ENCODE measurements at regions not wholly inside any gene's neighbourhood (a gene's known extent, or its start where the extent isn't known, plus 50 kb on each side); places are given as distances from the start of the nearest gene placed in this dataset.
A peak's percentile ranks its signal among the peaks of the same experiment; 100 is the strongest.

GRCh38 chr11:109526061-109526460 lies 104.1 kb downstream of the C11orf87 start:
- Histone ChIP-seq H3K4me3 (no peak overlapping the region), H3K27ac (no peak overlapping the region), H3K36me3 (no peaks in the 10 kb centered on the region), H3K27me3 (no peaks in the 10 kb centered on the region), H3K9me3 (ENCODE audit: low read depth) (no peaks in the 10 kb centered on the region), H3K4me1 (ENCODE audit: low read depth) (no peaks in the 10 kb centered on the region)
- TF ChIP-seq CTCF (IDR thresholded peaks at IDR 0.05; ENCODE audit: low read depth, low read length) = no peak
- no peak for DNase-seq (ENCODE audit: low read depth in 1 of 2, low spot score in 1 of 2)

GRCh38 chr11:109526931-109527330 lies 104.9 kb downstream of the C11orf87 start:
- Histone ChIP-seq H3K27ac (no peak overlapping the region), H3K36me3 (no peaks in the 10 kb centered on the region), H3K9me3 (ENCODE audit: low read depth) (no peaks in the 10 kb centered on the region), H3K4me1 (ENCODE audit: low read depth) (no peaks in the 10 kb centered on the region), H3K4me3 (no peak overlapping the region), H3K27me3 (no peaks in the 10 kb centered on the region)
- no peak for DNase-seq (ENCODE audit: low read depth in 1 of 2, low spot score in 1 of 2)
- no peak for TF ChIP-seq CTCF (IDR thresholded peaks at IDR 0.05; ENCODE audit: low read depth, low read length)

GRCh38 chr11:109527496-109527895 lies 105.5 kb downstream of the C11orf87 start:
- H3K27me3 ChIP-seq = no peaks in the 10 kb centered on the region
- no peaks in the 10 kb centered on the region for H3K9me3 ChIP-seq (ENCODE audit: low read depth)
- no peak for DNase-seq (ENCODE audit: low read depth in 1 of 2, low spot score in 1 of 2)
- H3K36me3 ChIP-seq = no peaks in the 10 kb centered on the region
- H3K4me3 ChIP-seq = no peak overlapping the region
- H3K27ac ChIP-seq = no peak overlapping the region
- H3K4me1 ChIP-seq (ENCODE audit: low read depth) = no peaks in the 10 kb centered on the region
- no peak for TF ChIP-seq CTCF (IDR thresholded peaks at IDR 0.05; ENCODE audit: low read depth, low read length)

- no peak for TF ChIP-seq CTCF (IDR thresholded peaks at IDR 0.05; ENCODE audit: low read depth, low read length)
- no peaks in the 10 kb centered on the region for H3K27me3 ChIP-seq
- no peak overlapping the region for H3K27ac ChIP-seq
- H3K4me1 ChIP-seq (ENCODE audit: low read depth) = no peaks in the 10 kb centered on the region
- DNase-seq (ENCODE audit: low read depth in 1 of 2, low spot score in 1 of 2) = peak in 1 of 2 donors; percentile 83
- H3K36me3 ChIP-seq = no peaks in the 10 kb centered on the region
- no peaks in the 10 kb centered on the region for H3K9me3 ChIP-seq (ENCODE audit: low read depth)
- no peak overlapping the region for H3K4me3 ChIP-seq
These were observed 125.5 kb downstream of the C11orf87 start for GRCh38 chr11:109547356-109548027.

- no peaks in the 10 kb centered on the region for H3K4me1 ChIP-seq (ENCODE audit: low read depth)
- no peak for TF ChIP-seq CTCF (IDR thresholded peaks at IDR 0.05; ENCODE audit: low read depth, low read length)
- DNase-seq (ENCODE audit: low read depth in 1 of 2, low spot score in 1 of 2) = peak in 1 of 2 donors; percentile 21
- no peaks in the 10 kb centered on the region for H3K36me3 ChIP-seq
- no peaks in the 10 kb centered on the region for H3K9me3 ChIP-seq (ENCODE audit: low read depth)
- no peaks in the 10 kb centered on the region for H3K27me3 ChIP-seq
- no peak overlapping the region for H3K4me3 ChIP-seq
- no peak overlapping the region for H3K27ac ChIP-seq
These were observed 130.4 kb downstream of the C11orf87 start for GRCh38 chr11:109552376-109552775.
